ENCODE measurements at regions not wholly inside any gene's neighbourhood (a gene's known extent, or its start where the extent isn't known, plus 50 kb on each side); places are given as distances from the start of the nearest gene placed in this dataset.

DNA sequence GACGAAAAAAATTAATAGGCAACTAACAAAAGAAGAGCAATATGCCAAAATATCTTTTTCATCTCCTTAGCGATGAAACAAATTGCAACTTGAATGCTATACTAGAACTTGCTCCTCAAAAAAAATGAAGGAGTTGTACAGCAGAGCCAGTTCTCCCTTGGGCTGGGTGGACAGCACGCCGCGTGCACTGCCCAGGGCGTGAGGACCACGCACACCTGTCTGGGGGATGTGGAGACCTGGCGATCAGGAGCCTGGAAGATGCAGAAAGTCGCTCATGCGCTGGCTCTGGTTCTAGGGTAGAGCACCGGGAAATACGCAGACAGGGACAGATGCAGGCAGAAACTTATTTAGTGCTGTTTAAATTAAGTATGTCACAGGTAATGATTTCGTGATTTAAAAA is 342.0 kb upstream of the IRX4 start:
- Histone ChIP-seq H3K9me3 (replicated peaks) (no peaks in the 10 kb centered on the region), H3K4me1 (no peaks in the 10 kb centered on the region), H3K4me3 (no peak overlapping the region), H3K36me3 (no peaks in the 10 kb centered on the region), H3K27ac (replicated peaks) (no peak overlapping the region), H3K27me3 (ENCODE audit: low read depth) (peaks cover 48% of the 10 kb centered on the region)
- DNase-seq, result no peak
- intact Hi-C loops (cut with micrococcal nuclease), result no loop called here
- TF ChIP-seq, protein P1, sequence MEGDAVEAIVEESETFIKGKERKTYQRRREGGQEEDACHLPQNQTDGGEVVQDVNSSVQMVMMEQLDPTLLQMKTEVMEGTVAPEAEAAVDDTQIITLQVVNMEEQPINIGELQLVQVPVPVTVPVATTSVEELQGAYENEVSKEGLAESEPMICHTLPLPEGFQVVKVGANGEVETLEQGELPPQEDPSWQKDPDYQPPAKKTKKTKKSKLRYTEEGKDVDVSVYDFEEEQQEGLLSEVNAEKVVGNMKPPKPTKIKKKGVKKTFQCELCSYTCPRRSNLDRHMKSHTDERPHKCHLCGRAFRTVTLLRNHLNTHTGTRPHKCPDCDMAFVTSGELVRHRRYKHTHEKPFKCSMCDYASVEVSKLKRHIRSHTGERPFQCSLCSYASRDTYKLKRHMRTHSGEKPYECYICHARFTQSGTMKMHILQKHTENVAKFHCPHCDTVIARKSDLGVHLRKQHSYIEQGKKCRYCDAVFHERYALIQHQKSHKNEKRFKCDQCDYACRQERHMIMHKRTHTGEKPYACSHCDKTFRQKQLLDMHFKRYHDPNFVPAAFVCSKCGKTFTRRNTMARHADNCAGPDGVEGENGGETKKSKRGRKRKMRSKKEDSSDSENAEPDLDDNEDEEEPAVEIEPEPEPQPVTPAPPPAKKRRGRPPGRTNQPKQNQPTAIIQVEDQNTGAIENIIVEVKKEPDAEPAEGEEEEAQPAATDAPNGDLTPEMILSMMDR (IDR thresholded peaks at IDR 0.05; ENCODE audit: borderline replicate concordance), result no peak

DNA sequence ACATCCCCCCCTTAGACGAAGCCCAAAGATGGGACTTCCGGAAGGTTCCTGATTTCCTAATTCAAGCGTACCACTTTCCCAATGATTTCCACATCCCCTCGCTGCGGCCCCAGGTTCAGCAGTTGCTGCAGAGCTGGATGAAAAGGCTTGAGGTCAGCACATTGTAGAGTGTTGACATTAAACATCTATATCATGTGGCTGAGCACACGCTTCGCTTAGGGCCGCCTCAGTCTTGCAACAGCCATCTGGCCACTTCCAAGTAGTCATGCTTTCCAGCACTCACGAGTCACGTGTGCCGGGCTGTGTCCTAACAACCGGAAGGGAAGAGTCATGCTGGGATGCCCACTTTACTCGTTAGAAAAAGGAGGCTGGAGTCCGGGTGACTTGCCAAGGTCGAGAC is 340.6 kb upstream of the IRX4 start:
- peaks cover 44% of the 10 kb centered on the region for H3K27me3 ChIP-seq (ENCODE audit: low read depth)
- no peaks in the 10 kb centered on the region for H3K36me3 ChIP-seq
- TF ChIP-seq, protein P1 (IDR thresholded peaks at IDR 0.05; ENCODE audit: borderline replicate concordance), result no peak
- no peak overlapping the region for H3K4me3 ChIP-seq
- H3K9me3 ChIP-seq (replicated peaks), result no peaks in the 10 kb centered on the region
- H3K27ac ChIP-seq (replicated peaks), result no peak overlapping the region
- H3K4me1 ChIP-seq, result no peaks in the 10 kb centered on the region
- no peak for DNase-seq
- intact Hi-C loops (cut with micrococcal nuclease), result no loop called here

DNA sequence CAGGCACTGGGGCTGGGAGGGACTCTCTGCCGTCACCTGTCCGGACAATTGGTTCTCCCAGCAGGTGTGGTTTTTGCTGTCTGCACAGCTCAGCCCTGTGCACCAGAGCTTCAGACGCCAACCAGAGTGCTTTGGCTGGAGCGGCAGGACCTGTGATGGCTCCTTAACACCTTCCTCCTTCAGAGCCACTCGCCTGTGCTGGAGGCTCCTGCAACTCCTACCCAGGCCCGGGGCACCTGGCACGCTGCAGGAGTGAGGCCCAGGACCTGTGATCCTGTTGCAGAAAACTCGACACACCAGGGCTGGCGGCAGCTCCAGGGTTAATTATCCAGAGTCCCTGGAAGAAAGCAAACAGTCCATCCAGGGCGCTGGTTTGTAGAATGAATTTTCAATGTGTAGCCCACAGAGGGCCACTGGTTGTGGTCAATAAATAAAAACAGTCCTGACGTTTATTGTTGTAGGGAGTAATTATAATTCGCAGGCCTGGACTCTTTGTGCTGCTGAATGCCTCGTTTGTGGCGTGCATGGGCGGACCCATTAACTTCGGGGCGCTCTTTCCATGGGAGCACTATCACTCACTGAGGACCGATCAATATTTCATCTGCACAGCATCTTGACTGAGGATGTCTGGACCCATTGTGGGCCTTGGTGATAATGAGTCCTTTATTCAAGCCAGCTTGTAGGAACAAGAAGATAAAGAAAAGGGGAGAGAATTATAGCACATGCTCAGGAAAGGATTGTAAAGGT is 339.7 kb upstream of the IRX4 start:
- intact Hi-C loops (cut with micrococcal nuclease), result no loop called here
- Histone ChIP-seq H3K4me1 (no peaks in the 10 kb centered on the region), H3K27ac (replicated peaks) (no peak overlapping the region), H3K4me3 (no peak overlapping the region), H3K27me3 (ENCODE audit: low read depth) (peaks cover 39% of the 10 kb centered on the region), H3K9me3 (replicated peaks) (no peaks in the 10 kb centered on the region), H3K36me3 (no peaks in the 10 kb centered on the region)
- TF ChIP-seq, protein P1 (IDR thresholded peaks at IDR 0.05; ENCODE audit: borderline replicate concordance), result no peak
- no peak for DNase-seq

DNA sequence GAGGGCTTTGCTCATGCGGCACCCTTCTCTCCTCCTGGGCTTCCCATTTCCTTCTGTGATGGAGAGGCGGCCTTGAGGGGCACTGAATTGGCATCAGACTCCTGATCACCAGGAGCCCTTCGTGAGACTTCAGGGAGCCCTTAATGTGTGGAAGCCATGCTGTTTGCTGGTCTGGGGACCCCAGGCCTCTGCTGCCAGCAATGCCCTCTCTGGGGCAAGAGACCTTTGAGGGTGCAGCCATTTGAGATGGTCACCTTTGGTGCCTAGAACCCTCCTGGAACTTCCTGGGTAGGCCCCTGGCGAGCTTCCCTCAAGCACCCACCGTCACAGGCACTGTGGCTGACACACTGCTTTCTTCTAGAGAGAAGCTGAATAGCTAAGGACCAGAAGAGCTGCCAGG is 338.7 kb upstream of the IRX4 start:
- Histone ChIP-seq H3K36me3 (no peaks in the 10 kb centered on the region), H3K4me1 (no peaks in the 10 kb centered on the region), H3K27ac (replicated peaks) (no peak overlapping the region), H3K27me3 (ENCODE audit: low read depth) (peaks cover 43% of the 10 kb centered on the region), H3K4me3 (no peak overlapping the region), H3K9me3 (replicated peaks) (no peaks in the 10 kb centered on the region)
- TF ChIP-seq, protein P1 (IDR thresholded peaks at IDR 0.05; ENCODE audit: borderline replicate concordance), result no peak
- intact Hi-C loops (cut with micrococcal nuclease), result no loop called here
- no peak for DNase-seq

DNA sequence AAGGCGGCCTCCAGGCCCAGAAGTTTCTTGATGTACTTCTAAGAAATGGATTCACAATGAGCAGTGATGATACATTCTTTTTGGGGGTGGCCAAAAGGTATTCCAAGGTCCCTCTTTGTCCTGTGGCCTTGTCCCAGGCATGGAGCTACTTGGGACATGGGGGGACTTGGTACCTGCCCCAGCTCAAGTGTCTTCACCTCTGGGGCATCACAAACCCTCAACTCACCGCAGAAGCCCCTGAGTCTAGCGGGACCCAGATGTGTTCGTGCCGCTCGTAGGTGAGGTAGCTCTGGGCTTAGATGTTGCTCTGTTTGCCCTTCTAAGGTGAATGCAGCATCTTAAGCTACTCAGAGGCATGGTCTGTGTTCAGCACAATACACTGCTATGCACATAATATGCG is 338.0 kb upstream of the IRX4 start:
- H3K4me1 ChIP-seq, result no peaks in the 10 kb centered on the region
- peaks cover 43% of the 10 kb centered on the region for H3K27me3 ChIP-seq (ENCODE audit: low read depth)
- no peak overlapping the region for H3K4me3 ChIP-seq
- no peak for DNase-seq
- TF ChIP-seq, protein P1 (IDR thresholded peaks at IDR 0.05; ENCODE audit: borderline replicate concordance), result no peak
- no peak overlapping the region for H3K27ac ChIP-seq (replicated peaks)
- H3K9me3 ChIP-seq (replicated peaks), result no peaks in the 10 kb centered on the region
- H3K36me3 ChIP-seq, result no peaks in the 10 kb centered on the region
- intact Hi-C loops (cut with micrococcal nuclease), result no loop called here

All from left ventricle myocardium inferior (tissue), 1 donor.